NT2/D1 (cell line): ENCODE measurements at regions not wholly inside any gene's neighbourhood (a gene's known extent, or its start where the extent isn't known, plus 50 kb on each side); places are given as distances from the start of the nearest gene placed in this dataset.

Experiments used
- YY1 ChIP-seq: IDR thresholded peaks from 2 replicates; pipeline ENCODE4 v1.6.1; 2011; ENCODE audit not compliant: insufficient read length, insufficient read depth
- ZNF274 ChIP-seq: IDR thresholded peaks from 2 replicates; pipeline ENCODE4 v1.6.1; 2011; ENCODE audit warnings: mild to moderate bottlenecking, low read depth, low read length

- TF ChIP-seq ZNF274: no peak
- no peak for TF ChIP-seq YY1
Observed at GRCh38 chr3:28840976-28841376, 439.9 kb upstream of the RBMS3 start.
